HEK293 (cell line): ENCODE measurements at regions not wholly inside any gene's neighbourhood (a gene's known extent, or its start where the extent isn't known, plus 50 kb on each side); places are given as distances from the start of the nearest gene placed in this dataset.

Experiments
- CTCF ChIA-PET: fragments of 350-600 bp; formaldehyde crosslinking; extraction: SDS; loops from one replicate; lab custom pipeline; 2021; ENCODE audit warnings: antibody characterized with exemption; lab: Yijun Ruan, JAX
- POLR2A ChIA-PET: fragments of 300-600 bp; formaldehyde crosslinking; extraction: SDS; loops from one replicate; lab custom pipeline; 2020; ENCODE audit warnings: antibody characterized with exemption, inconsistent platforms; lab: Yijun Ruan, JAX
- H3K27ac ChIP-seq: fragments of 200-500 bp; sonication (Bioruptor generic); 2 replicates; pipeline ENCODE4 v1.5.1; 2014; ENCODE audit warnings: low read depth, low read length, control low read depth, inconsistent platforms; ENCODE audit errors: extremely low read depth
- H3K36me3 ChIP-seq, 2 experiments: fragments of 200-500 bp in 1 of 2; sonication (Bioruptor generic) in 1 of 2; 1 replicate in 1 of 2; 2 replicates in 1 of 2; pipeline ENCODE4 v1.5.1; 2014 to 2017; ENCODE audit warnings: inconsistent platforms in 2 of 2, low read length in 2 of 2; ENCODE audit not compliant: control insufficient read depth in 2 of 2, insufficient read depth in 1 of 2
- H3K4me1 ChIP-seq: fragments of 200-500 bp; sonication (Bioruptor generic); 2 replicates; pipeline ENCODE4 v1.5.1; 2014; ENCODE audit warnings: mild to moderate bottlenecking, low read length, inconsistent platforms; ENCODE audit not compliant: control insufficient read depth, insufficient read depth
- H3K4me3 ChIP-seq: 2 replicates; pipeline ENCODE4 v1.5.1; 2011; ENCODE audit warnings: low read depth, mild to moderate bottlenecking, control low read depth, low read length, moderate library complexity
- H3K9me3 ChIP-seq: fragments of 200-500 bp; sonication (Bioruptor generic); 2 replicates; pipeline ENCODE4 v1.5.1; 2014; ENCODE audit warnings: low read depth, low read length, inconsistent platforms; ENCODE audit not compliant: control insufficient read depth, insufficient read depth
- GLIS2 ChIP-seq: fragments of 450-650 bp; formaldehyde crosslinking; IDR thresholded peaks from 2 replicates; pipeline ENCODE4 v1.5.1; 2016; ENCODE audit warnings: missing biosample characterization, missing genetic modification characterization
- KLF10 ChIP-seq: fragments of 450-650 bp; IDR thresholded peaks from 2 replicates; pipeline ENCODE4 v1.5.1; 2018; ENCODE audit warnings: missing biosample characterization, mild to moderate bottlenecking, missing genetic modification characterization
- KLF9 ChIP-seq: fragments of 450-650 bp; formaldehyde crosslinking; IDR thresholded peaks from 2 replicates; pipeline ENCODE4 v1.5.1; 2016; ENCODE audit warnings: missing biosample characterization, missing genetic modification characterization, low read depth
- PATZ1 ChIP-seq: fragments of 450-650 bp; formaldehyde crosslinking; IDR thresholded peaks from 2 replicates; pipeline ENCODE4 v1.5.1; 2016; ENCODE audit warnings: missing biosample characterization, missing genetic modification characterization
- YY2 ChIP-seq: fragments of 450-650 bp; formaldehyde crosslinking; IDR thresholded peaks from 2 replicates; pipeline ENCODE4 v1.5.1; 2016; ENCODE audit warnings: missing biosample characterization, missing genetic modification characterization
- ZFP3 ChIP-seq: fragments of 450-650 bp; formaldehyde crosslinking; IDR thresholded peaks from 2 replicates; pipeline ENCODE4 v1.5.1; 2016; ENCODE audit warnings: low read depth, missing biosample characterization, missing genetic modification characterization
- ZFP37 ChIP-seq: fragments of 450-650 bp; formaldehyde crosslinking; IDR thresholded peaks from 2 replicates; pipeline ENCODE4 v1.5.1; 2016; ENCODE audit warnings: missing biosample characterization, missing genetic modification characterization
- ZFP41 ChIP-seq: fragments of 450-650 bp; formaldehyde crosslinking; IDR thresholded peaks from 2 replicates; pipeline ENCODE4 v1.5.1; 2016; ENCODE audit warnings: missing biosample characterization, missing genetic modification characterization, borderline replicate concordance
- ZIC2 ChIP-seq: fragments of 450-650 bp; formaldehyde crosslinking; IDR thresholded peaks from 2 replicates; pipeline ENCODE4 v1.5.1; 2016; ENCODE audit warnings: missing biosample characterization, missing genetic modification characterization
- ZNF19 ChIP-seq: fragments of 450-650 bp; formaldehyde crosslinking; IDR thresholded peaks from 2 replicates; pipeline ENCODE4; 2016; ENCODE audit warnings: missing biosample characterization, missing genetic modification characterization, low read depth
- ZNF248 ChIP-seq: fragments of 450-650 bp; formaldehyde crosslinking; IDR thresholded peaks from 2 replicates; pipeline ENCODE4 v1.5.1; 2017; ENCODE audit warnings: missing biosample characterization, missing genetic modification characterization
- ZNF404 ChIP-seq: fragments of 450-650 bp; formaldehyde crosslinking; IDR thresholded peaks from 2 replicates; pipeline ENCODE4 v1.5.1; 2017; ENCODE audit warnings: missing biosample characterization, missing genetic modification characterization
- ZNF501 ChIP-seq: fragments of 450-650 bp; formaldehyde crosslinking; IDR thresholded peaks from 2 replicates; pipeline ENCODE4 v1.5.1; 2016; ENCODE audit warnings: missing biosample characterization, missing genetic modification characterization
- ZNF513 ChIP-seq: fragments of 450-650 bp; IDR thresholded peaks from 2 replicates; pipeline ENCODE4 v1.5.1; 2018; ENCODE audit warnings: missing biosample characterization, missing genetic modification characterization
- ZNF707 ChIP-seq: fragments of 450-650 bp; formaldehyde crosslinking; IDR thresholded peaks from 2 replicates; pipeline ENCODE4 v1.5.1; 2016; ENCODE audit warnings: missing biosample characterization, missing genetic modification characterization
- TF ChIP-seq, protein P1 (sequence below): fragments of 450-650 bp; formaldehyde crosslinking; IDR thresholded peaks from 2 replicates; pipeline ENCODE4 v1.5.1; 2017; ENCODE audit warnings: missing biosample characterization, mild to moderate bottlenecking, missing genetic modification characterization, moderate library complexity
- TF ChIP-seq, protein P2 (sequence below): fragments of 450-650 bp; formaldehyde crosslinking; IDR thresholded peaks from 2 replicates; pipeline ENCODE4 v1.5.1; 2016; ENCODE audit warnings: missing biosample characterization, missing genetic modification characterization

DNA sequence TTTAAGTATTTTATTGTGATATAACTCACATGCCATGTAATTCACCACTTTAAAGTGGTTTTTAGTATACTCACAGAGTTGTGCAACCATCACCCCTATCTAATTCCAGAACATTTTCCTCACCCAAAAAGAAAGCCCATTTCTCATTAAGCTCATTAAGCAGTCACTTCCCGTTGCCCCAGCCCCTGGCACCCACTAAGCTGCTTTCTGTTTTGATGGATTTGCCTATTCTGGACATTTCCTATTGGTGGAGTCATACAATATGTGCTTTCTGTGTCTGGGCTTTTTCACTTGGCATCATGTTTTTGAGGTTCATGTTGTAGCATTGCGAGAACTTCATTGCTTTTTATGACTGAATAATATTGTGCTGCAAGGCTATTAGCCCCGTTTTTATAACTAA lies 66.0 kb downstream of the ARL6IP4 start:
- CTCF ChIA-PET, result interaction anchor here (0.7 kb wide), 2 partner anchors 28 to 104 kb away, joined by 3 read pairs; partner anchors contain the start of gene PITPNM2
- H3K27ac ChIP-seq, result no peak overlapping the region
- no peak for TF ChIP-seq KLF9
- no peak for TF ChIP-seq YY2
- no peak for TF ChIP-seq ZNF19
- TF ChIP-seq ZNF248 (tag by site-specific recombination), result no peak
- no peak for TF ChIP-seq ZNF404 (tag by site-specific recombination)
- no peak for TF ChIP-seq ZIC2 (tag by site-specific recombination)
- TF ChIP-seq, protein P1, sequence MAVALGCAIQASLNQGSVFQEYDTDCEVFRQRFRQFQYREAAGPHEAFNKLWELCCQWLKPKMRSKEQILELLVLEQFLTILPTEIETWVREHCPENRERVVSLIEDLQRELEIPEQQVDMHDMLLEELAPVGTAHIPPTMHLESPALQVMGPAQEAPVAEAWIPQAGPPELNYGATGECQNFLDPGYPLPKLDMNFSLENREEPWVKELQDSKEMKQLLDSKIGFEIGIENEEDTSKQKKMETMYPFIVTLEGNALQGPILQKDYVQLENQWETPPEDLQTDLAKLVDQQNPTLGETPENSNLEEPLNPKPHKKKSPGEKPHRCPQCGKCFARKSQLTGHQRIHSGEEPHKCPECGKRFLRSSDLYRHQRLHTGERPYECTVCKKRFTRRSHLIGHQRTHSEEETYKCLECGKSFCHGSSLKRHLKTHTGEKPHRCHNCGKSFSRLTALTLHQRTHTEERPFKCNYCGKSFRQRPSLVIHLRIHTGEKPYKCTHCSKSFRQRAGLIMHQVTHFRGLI (tag by site-specific recombination), result no peak
- no peak for TF ChIP-seq ZFP41
- no peak for TF ChIP-seq KLF10 (tag by site-specific recombination)
- no peak for TF ChIP-seq ZFP3 (tag by site-specific recombination)
- TF ChIP-seq, protein P2, sequence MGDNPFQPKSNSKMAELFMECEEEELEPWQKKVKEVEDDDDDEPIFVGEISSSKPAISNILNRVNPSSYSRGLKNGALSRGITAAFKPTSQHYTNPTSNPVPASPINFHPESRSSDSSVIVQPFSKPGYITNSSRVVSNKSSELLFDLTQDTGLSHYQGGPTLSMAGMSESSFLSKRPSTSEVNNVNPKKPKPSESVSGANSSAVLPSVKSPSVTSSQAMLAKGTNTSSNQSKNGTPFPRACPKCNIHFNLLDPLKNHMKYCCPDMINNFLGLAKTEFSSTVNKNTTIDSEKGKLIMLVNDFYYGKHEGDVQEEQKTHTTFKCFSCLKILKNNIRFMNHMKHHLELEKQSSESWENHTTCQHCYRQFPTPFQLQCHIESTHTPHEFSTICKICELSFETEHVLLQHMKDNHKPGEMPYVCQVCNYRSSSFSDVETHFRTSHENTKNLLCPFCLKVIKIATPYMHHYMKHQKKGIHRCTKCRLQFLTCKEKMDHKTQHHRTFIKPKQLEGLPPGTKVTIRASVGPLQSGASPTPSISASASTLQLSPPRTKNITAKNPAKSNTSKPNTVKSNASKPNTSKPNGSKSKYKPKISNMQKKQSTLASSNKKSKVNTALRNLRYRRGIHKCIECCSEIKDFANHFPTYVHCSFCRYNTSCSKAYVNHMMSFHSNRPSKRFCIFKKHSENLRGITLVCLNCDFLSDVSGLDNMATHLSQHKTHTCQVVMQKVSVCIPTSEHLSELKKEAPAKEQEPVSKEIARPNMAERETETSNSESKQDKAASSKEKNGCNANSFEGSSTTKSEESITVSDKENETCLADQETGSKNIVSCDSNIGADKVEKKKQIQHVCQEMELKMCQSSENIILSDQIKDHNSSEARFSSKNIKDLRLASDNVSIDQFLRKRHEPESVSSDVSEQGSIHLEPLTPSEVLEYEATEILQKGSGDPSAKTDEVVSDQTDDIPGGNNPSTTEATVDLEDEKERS, result no peak
- TF ChIP-seq ZNF501 (tag by site-specific recombination), result no peak
- no peak for TF ChIP-seq ZFP37 (tag by site-specific recombination)
- no peak for TF ChIP-seq ZNF513 (tag by site-specific recombination)
- no peak for TF ChIP-seq GLIS2 (tag by site-specific recombination)
- TF ChIP-seq, all 188 proteins: peak for 0
- Histone ChIP-seq H3K4me1 (no peaks in the 10 kb centered on the region), H3K36me3 (no peaks in the 10 kb centered on the region), H3K4me3 (no peak overlapping the region), H3K9me3 (no peaks in the 10 kb centered on the region)
- POLR2A ChIA-PET, result no interaction called here

DNA sequence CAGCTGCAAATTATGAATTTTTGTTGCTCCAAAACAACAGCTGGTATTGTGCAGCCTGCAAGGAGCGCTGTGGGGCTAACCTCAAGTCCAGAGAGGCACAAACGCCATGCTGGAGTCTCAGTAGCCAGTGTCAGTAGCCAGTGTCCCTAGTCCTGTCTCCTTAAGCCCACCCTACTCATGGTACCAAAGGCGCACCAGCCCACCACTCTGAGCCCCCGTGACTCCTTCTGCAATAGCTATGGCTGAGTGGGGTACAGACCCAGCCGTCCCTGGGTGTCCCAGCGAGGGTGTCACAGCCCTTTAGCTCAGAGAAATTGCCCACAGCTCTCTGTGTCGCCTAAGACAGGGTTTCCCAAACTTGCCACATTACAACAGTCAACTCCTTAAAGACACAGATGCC lies 65.2 kb downstream of the ARL6IP4 start:
- CTCF ChIA-PET, result interaction anchor here (0.6 to 0.7 kb wide), 2 partner anchors 73 to 309 kb away, joined by 3 read pairs; no protein-coding TSS in a partner anchor
- no peaks in the 10 kb centered on the region for H3K9me3 ChIP-seq
- H3K4me1 ChIP-seq, result no peaks in the 10 kb centered on the region
- POLR2A ChIA-PET, result interaction anchor here (3.6 kb wide), 1 partner anchor 187 kb away, joined by 14 read pairs; the partner anchor contains the start of genes MPHOSPH9 and MTRFR
- H3K27ac ChIP-seq, result no peak overlapping the region
- no peak for TF ChIP-seq PATZ1 (tag by site-specific recombination)
- TF ChIP-seq ZNF707 (tag by site-specific recombination), result peak; percentile 64
- H3K36me3 ChIP-seq, result no peaks in the 10 kb centered on the region
- no peak overlapping the region for H3K4me3 ChIP-seq
